GM19240 (cell line): ENCODE measurements at regions not wholly inside any gene's neighbourhood (a gene's known extent, or its start where the extent isn't known, plus 50 kb on each side); places are given as distances from the start of the nearest gene placed in this dataset.
"Not testable (repeated sequence)": the region's sequence is repeated elsewhere in the genome, so short reads cannot be mapped to it uniquely, and the experiment has no call there.

Experiments
- DNase-seq: peaks from one replicate; pipeline ENCODE4 v3.0.0; 2011; ENCODE audit warnings: low spot score; ENCODE audit not compliant: insufficient read length

DNA sequence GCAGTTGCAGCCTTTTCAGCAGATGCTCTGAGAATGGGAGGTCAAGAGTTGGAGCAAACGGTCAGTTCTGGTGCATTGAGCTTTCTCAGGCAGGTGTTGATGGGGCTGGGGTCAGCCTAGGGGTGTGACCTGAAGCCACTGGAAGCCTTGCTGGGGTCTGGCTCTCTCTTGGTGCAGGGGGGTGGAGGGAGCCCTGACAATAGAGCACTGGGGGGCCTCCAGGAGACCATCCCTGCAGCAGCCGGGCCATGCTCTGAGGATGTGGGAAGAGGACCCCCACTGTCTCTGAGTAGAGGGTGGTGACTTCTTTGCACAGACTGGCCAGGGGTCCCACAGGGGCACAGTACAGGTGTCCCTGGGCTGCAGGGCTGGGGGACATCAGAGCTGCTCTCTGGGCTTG is 528.8 kb downstream of the GOLGA6L6 start:
- not testable (repeated sequence) for DNase-seq

GRCh38 chr15:20010759-20011158 is 530.8 kb downstream of the GOLGA6L6 start:
- DNase-seq: not testable (repeated sequence)

DNA sequence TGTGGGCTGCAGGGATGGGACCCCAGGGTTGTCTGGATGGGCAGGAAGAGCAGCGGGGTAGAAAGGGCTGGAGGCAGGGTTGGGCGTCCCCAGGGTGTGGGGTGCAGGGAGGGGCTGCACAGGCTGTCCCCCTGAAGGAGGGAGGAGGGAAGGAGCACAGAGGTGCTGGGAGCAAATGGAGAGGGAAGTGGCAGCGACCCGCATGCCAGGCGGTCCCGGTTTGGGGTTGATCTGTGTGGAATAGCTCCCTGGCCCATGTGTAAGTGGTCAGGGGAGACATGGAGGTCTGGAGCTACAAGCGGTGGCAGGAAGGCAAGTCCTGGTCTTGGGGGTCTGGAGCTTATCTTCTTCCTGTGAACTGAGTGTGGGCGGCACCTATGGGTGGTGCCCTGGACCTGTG is 532.0 kb downstream of the GOLGA6L6 start:
- not testable (repeated sequence) for DNase-seq

- not testable (repeated sequence) for DNase-seq
Observed at GRCh38 chr15:20007338-20007737, 534.3 kb downstream of the GOLGA6L6 start.

- not testable (repeated sequence) for DNase-seq
Observed at GRCh38 chr15:20003471-20003870, 538.1 kb downstream of the GOLGA6L6 start.

- DNase-seq: not testable (repeated sequence)
Observed at GRCh38 chr15:20002560-20002959, 539.0 kb downstream of the GOLGA6L6 start.

DNA sequence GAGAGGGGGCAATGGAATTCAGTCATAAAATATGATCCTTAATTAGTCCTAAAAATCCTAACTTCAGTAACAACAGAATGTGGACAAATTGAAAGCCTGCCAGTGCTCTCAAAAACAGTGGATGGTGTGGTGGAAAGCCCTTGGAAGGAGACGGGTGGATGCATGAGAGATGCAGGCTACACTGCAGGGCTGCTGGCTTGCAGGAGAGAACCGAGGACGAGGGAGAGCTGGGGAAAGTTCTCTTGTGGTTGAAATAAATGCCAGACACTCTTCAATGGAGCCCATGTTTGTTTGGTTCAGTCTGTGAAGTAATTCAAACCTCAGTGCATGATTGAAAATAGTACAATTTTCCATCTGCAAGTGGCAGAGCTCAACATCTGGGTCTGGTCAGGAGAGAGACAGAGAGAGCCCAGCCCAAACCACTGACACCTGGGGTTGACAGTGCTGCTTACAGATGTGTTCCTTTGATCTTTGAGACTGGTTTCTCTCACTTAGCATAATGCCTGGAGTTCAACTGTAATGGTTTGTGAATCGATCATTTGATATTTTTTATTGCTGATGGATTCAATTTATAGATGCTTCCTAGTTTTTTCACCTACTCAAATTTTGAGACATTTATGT is 544.9 kb downstream of the GOLGA6L6 start:
- DNase-seq: not testable (repeated sequence)

DNA sequence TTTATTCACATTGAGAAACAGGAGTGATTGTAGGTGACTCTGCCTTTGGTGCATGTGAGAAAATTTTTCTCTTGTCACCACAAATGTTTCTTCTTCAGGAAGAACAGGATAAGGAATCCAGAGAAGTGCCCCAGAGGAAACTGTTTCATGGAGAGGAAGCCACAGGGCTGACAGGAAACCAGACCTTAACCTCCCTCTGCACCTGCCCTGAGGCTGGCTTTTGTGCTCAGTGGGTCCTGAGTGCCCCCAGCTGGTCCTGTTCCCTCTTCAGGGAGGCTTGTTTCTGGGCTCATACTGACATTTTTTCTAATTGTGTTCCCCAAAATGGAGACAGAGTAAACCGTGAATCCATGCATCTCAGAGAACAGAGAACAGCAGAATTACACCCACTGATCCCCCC is 546.3 kb downstream of the GOLGA6L6 start:
- DNase-seq: not testable (repeated sequence)

GRCh38 chr15:19992428-19992827 is 549.2 kb downstream of the GOLGA6L6 start:
- DNase-seq: no peak

DNA sequence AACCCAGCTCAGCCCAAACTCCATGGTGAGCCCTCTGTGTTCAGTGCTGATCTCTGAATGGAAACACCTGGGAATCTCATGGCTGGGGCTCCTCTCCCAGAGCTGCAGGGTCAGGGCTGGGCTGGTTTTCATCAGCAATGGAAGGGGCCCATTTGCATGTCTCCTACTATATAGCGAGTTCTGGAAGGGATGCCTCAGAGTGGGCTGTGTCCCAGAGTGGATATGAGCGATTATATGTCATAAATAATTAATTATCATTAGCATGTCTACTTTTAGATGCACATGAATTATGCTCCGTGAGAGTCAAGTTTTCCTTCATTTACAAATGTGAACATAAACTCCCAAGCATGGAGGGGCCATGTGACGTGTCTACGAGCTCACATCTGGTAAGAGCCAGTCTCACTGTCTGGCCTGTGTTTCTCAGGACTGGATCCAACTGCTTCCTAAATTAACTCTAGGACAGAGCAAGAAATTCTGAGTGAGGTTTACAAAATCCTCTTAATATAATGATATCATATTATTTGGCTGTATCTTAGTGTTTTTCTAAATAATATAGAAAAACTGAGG is 553.4 kb downstream of the GOLGA6L6 start:
- no peak for DNase-seq

- DNase-seq: no peak
Observed at GRCh38 chr15:19987389-19988048, 554.1 kb downstream of the GOLGA6L6 start.

DNA sequence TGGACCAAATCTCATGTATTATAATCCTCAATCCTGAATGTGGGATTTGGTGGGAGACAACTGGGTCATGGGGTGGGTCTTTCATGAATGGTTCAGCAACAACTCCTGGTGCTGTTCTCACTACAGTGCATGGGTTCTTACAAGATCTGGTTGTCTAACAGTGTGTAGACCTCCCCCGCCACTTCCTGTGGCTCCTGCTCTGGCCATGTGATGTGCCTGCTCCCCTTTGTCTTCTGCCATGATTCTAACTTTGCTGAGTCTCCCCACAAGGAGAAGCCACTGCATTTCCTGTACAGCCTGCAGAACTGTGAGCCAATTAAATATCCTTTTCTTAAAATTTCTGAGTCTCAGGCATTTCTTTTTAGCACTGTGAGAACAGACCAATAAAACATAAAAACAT is 557.5 kb downstream of the GOLGA6L6 start:
- DNase-seq: no peak

DNA sequence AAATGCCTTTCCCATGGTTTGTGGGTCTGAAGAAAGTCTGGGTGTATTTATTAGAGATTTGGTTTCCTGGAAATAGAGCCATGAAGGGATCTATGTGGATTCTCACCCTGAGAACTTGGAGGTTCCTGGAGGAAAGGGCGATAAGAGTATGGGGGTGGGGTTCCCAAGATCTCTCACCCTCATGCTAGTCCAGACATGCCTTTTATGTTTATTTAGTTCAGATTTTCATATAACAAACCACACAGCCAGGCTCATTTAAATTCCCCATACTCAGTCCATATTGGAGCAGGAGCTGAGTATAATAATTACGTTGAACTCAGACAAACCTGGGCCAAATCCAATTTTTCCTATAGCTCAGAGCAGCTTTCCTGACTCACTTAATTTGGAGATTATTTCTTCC is 566.6 kb downstream of the GOLGA6L6 start:
- no peak for DNase-seq

DNA sequence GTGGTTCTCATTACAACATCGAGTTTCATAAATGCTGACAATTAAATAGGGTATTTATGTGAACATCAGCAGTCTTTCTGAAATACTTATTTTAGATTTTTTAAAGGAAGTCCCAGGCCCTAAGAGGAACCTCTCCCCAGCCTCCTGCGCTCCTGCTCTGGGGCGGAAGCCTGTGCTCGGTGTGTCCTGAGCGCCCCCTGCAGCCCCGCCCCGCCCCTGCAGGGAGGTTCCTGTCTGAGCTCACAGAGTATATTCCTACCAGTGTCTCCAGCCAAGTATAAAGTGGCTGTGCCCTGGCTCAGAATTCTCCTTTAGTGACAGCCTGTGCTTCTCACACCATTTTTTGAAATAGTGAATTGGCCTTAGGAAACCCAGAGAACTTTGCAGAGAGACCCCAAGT is 567.9 kb downstream of the GOLGA6L6 start:
- no peak for DNase-seq

GRCh38 chr15:19972582-19972981 is 569.0 kb downstream of the GOLGA6L6 start:
- not testable (repeated sequence) for DNase-seq

GRCh38 chr15:19965574-19965973 is 576.0 kb downstream of the GOLGA6L6 start:
- DNase-seq: not testable (repeated sequence)

- DNase-seq: not testable (repeated sequence)
Observed at GRCh38 chr15:19964480-19964879, 577.1 kb downstream of the GOLGA6L6 start.

GRCh38 chr15:19956124-19956796 is 585.3 kb downstream of the GOLGA6L6 start:
- no peak for DNase-seq

- no peak for DNase-seq
Observed at GRCh38 chr15:19944261-19944888, 597.2 kb downstream of the GOLGA6L6 start.

DNA sequence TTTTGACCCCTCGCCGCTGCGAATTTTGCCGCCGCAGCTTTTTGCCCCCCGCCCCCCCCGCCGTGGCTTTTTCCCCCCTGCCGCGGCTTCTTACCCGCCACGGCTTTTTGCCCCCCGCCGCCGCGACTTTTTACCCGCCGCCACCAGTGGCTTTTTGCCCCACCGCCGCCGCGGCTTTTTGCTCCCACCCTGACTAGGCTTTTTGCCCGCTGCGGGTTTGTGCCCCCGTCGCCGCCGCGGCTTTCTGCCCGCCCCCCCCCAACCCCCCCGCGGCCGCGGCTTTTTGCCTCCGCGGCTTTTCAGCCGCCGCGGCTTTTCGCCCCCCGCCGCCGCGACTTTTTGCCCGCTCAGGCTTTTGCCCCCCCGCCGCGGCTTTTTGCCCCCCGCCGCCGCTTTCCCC is 598.1 kb downstream of the GOLGA6L6 start:
- no peak for DNase-seq

DNA sequence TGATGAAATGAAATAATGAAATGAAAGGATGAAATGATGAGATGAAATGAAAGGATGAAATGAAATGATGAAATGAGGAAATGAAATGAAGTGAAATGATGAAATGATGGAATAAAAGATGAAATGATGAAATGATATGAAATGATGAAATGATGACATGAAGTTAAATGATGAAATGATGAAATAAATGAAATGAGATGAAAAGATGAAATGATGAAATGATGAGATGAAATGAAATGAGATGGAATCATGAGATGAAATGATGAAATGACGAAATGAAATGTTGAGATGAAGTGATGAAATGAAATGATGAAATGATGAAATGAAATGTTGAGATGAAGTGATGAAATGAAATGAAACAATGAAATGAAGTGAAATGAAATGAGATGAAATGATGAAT is 638.3 kb downstream of the GOLGA6L6 start:
- DNase-seq: not testable (repeated sequence)

GRCh38 chr15:19902388-19902787 is 639.2 kb downstream of the GOLGA6L6 start:
- not testable (repeated sequence) for DNase-seq
